Heart left ventricle (tissue), 13 donors: ENCODE measurements at regions not wholly inside any gene's neighbourhood (a gene's known extent, or its start where the extent isn't known, plus 50 kb on each side); places are given as distances from the start of the nearest gene placed in this dataset.

Experiments used
- POLR2A ChIP-seq, 2 donors: fragments of 450-650 bp; IDR thresholded peaks; one replicate each; pipeline ENCODE4 v1.6.1; 2017; ENCODE audit warnings: antibody characterized with exemption in 2 of 2, mild to moderate bottlenecking in 2 of 2, moderate library complexity in 2 of 2
- TF ChIP-seq, protein P1 (sequence below), 12 donors: fragments of 200-600 bp; sonication (generic) in 4 of 12; IDR thresholded peaks; one replicate each; pipeline versions ENCODE4 v1.5.0 to v1.8.0; 2018 to 2022; ENCODE audit warnings: antibody characterized with exemption in 12 of 12, mild to moderate bottlenecking in 5 of 12
- donor health status: ischemic (EF 13 %, LVEDD 7.1; RV severe dilation, severe dysfunction).
- donor health status: DM: no; HTN: yes; CAD: no.
- donor health status: DM: no; HTN: no; CAD: no.
- donor health status: ischemic (EF 25% LVEDD 6.9; RV normal size, moderate dysfunction).
- donor health status: ischemic (EF 25% LVEDD 5.7; RV mildly dilated, moderate dysfunction).
- donor health status: ischemic (EF 35%, LVEDD 5.7; RV mildly dilated, moderate dysfunction).
- donor health status: nonischemic (EF 11% LVEDD 7.7; RV severe dilation, severe dysfunction).
- donor health status: DM: yes; HTN: yes; CAD: no.
- donor health status: PGD.
- donor health status: ischemic (EF 29% LVEDD 5.4; RV normal size, mild dysfunction).
- donor health status: nonischemic (EF 23%, LVEDD 6.1; RV moderate dilation, normal function).

DNA sequence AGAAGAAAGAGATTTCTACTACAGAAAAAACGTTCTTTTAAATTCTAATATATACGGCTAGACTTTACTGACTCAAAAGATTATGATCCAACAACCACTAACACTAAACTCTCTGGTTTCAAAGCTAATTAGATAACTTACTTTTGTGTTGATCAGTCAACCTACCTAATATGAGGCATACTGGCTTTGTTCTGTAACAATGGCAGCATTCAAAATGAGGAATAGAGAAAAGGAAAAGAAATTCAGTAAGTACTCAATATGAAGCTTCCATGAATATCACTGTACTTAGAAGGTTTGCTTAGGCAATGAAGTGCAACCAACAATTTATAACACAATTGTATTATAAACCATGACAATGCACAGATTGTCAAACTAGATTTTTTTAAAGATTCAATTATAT is 430.5 kb upstream of the PMFBP1 start:
- TF ChIP-seq, protein P1, sequence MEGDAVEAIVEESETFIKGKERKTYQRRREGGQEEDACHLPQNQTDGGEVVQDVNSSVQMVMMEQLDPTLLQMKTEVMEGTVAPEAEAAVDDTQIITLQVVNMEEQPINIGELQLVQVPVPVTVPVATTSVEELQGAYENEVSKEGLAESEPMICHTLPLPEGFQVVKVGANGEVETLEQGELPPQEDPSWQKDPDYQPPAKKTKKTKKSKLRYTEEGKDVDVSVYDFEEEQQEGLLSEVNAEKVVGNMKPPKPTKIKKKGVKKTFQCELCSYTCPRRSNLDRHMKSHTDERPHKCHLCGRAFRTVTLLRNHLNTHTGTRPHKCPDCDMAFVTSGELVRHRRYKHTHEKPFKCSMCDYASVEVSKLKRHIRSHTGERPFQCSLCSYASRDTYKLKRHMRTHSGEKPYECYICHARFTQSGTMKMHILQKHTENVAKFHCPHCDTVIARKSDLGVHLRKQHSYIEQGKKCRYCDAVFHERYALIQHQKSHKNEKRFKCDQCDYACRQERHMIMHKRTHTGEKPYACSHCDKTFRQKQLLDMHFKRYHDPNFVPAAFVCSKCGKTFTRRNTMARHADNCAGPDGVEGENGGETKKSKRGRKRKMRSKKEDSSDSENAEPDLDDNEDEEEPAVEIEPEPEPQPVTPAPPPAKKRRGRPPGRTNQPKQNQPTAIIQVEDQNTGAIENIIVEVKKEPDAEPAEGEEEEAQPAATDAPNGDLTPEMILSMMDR (IDR thresholded peaks at IDR 0.05), result no peak
- no peak for TF ChIP-seq POLR2A (IDR thresholded peaks at IDR 0.05)
